HG02870 (cell line): ENCODE measurements at regions not wholly inside any gene's neighbourhood (a gene's known extent, or its start where the extent isn't known, plus 50 kb on each side); places are given as distances from the start of the nearest gene placed in this dataset.
"Not testable (repeated sequence)": the region's sequence is repeated elsewhere in the genome, so short reads cannot be mapped to it uniquely, and the experiment has no call there.

Experiments used
- ATAC-seq: cut with Tn5 transposase; IDR thresholded peaks from one replicate; pipeline ENCODE4 v1.9.1; 2021; ENCODE audit warnings: mild to moderate bottlenecking, moderate library complexity; ENCODE audit not compliant: unreplicated experiment

- ATAC-seq: not testable (repeated sequence)
These were observed 111.9 kb downstream of the LSMEM1 start for GRCh38 chr7:112592565-112593263.

GRCh38 chr7:112594397-112594796 is 113.6 kb downstream of the LSMEM1 start:
- no peak for ATAC-seq

GRCh38 chr7:112596260-112596659 is 115.5 kb downstream of the LSMEM1 start:
- no peak for ATAC-seq

GRCh38 chr7:112596981-112597380 is 116.2 kb downstream of the LSMEM1 start:
- ATAC-seq: no peak

- ATAC-seq: no peak
These were observed 122.9 kb downstream of the LSMEM1 start for GRCh38 chr7:112603673-112604072.

- ATAC-seq: no peak
These were observed 129.8 kb downstream of the LSMEM1 start for GRCh38 chr7:112610636-112611035.

GRCh38 chr7:112615701-112616100 is 134.9 kb downstream of the LSMEM1 start:
- ATAC-seq: no peak

- no peak for ATAC-seq
These were observed 135.5 kb downstream of the LSMEM1 start for GRCh38 chr7:112616295-112616694.

GRCh38 chr7:112619343-112619742 is 138.6 kb downstream of the LSMEM1 start:
- no peak for ATAC-seq

GRCh38 chr7:112622159-112622715 is 141.4 kb downstream of the LSMEM1 start:
- ATAC-seq: no peak

GRCh38 chr7:112624416-112624815 is 143.6 kb downstream of the LSMEM1 start:
- no peak for ATAC-seq

- no peak for ATAC-seq
These were observed 149.8 kb downstream of the LSMEM1 start for GRCh38 chr7:112630565-112630964.

GRCh38 chr7:112634107-112634506 is 153.3 kb downstream of the LSMEM1 start:
- ATAC-seq: no peak

GRCh38 chr7:112635742-112636141 is 154.5 kb downstream of the TMEM168 start:
- ATAC-seq: no peak

GRCh38 chr7:112638675-112639400 is 151.4 kb downstream of the TMEM168 start:
- no peak for ATAC-seq

- no peak for ATAC-seq
These were observed 149.5 kb downstream of the TMEM168 start for GRCh38 chr7:112640685-112641084.

- ATAC-seq: no peak
These were observed 143.4 kb downstream of the TMEM168 start for GRCh38 chr7:112646783-112647182.

- ATAC-seq: no peak
These were observed 141.4 kb downstream of the TMEM168 start for GRCh38 chr7:112648781-112649180.

- ATAC-seq: no peak
These were observed 140.6 kb downstream of the TMEM168 start for GRCh38 chr7:112649560-112649959.

- ATAC-seq: no peak
These were observed 135.6 kb downstream of the TMEM168 start for GRCh38 chr7:112654322-112655216.

GRCh38 chr7:112665709-112666108 is 124.5 kb downstream of the TMEM168 start:
- no peak for ATAC-seq
